Testis (tissue), 2 donors: ENCODE measurements at regions not wholly inside any gene's neighbourhood (a gene's known extent, or its start where the extent isn't known, plus 50 kb on each side); places are given as distances from the start of the nearest gene placed in this dataset.

Experiments
- CTCF ChIP-seq, 3 experiments: fragments of 450-650 bp in 2 of 3; fragments of 200-600 bp in 1 of 3; sonication (generic) in 1 of 3; IDR thresholded peaks; one replicate each; pipeline ENCODE4 v1.5.1; 2016 to 2019; ENCODE audit warnings: antibody characterized with exemption in 3 of 3, mild to moderate bottlenecking in 2 of 3, moderate library complexity in 1 of 3
- POLR2A ChIP-seq: fragments of 450-650 bp; IDR thresholded peaks from one replicate; pipeline ENCODE4 v1.6.1; 2017; ENCODE audit warnings: antibody characterized with exemption, mild to moderate bottlenecking, moderate library complexity

GRCh38 chr11:76276781-76277155 is 70.5 kb upstream of the WNT11 start:
- TF ChIP-seq POLR2A (no peak), CTCF (IDR thresholded peaks at IDR 0.05) (no peak)
